Right lung (tissue), 2 donors: ENCODE measurements at regions not wholly inside any gene's neighbourhood (a gene's known extent, or its start where the extent isn't known, plus 50 kb on each side); places are given as distances from the start of the nearest gene placed in this dataset.

Source experiments
- DNase-seq, 2 donors: peaks; one replicate each; pipeline ENCODE4 v3.0.0-alpha.2; 2013

DNA sequence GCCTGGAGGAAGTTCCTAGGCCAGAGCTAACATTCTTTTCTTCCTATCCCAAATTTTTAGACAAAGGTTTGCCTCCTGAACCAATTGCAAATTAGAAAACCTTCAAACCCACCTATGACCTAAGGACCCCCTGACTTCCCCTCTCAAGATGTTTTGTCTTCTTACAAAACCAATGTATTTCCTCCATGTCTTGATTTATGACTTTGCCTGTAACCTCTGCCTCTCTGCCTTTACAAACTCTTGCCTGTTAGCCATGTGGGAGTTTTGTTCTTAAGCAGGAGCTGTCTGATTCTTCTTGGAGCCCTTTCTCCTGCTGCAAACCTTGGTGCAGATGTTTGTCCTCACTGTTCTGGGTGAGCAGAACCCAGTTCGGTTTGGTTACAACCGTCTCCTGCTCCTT lies 222.3 kb upstream of the BOD1L1 start:
- DNase-seq = no peak

GRCh38 chr4:13851085-13851940 lies 223.8 kb upstream of the BOD1L1 start:
- DNase-seq = no peak

- DNase-seq = no peak
These were observed 224.9 kb upstream of the BOD1L1 start for GRCh38 chr4:13852411-13852810.

GRCh38 chr4:13856387-13856786 lies 228.9 kb upstream of the BOD1L1 start:
- no peak for DNase-seq

DNA sequence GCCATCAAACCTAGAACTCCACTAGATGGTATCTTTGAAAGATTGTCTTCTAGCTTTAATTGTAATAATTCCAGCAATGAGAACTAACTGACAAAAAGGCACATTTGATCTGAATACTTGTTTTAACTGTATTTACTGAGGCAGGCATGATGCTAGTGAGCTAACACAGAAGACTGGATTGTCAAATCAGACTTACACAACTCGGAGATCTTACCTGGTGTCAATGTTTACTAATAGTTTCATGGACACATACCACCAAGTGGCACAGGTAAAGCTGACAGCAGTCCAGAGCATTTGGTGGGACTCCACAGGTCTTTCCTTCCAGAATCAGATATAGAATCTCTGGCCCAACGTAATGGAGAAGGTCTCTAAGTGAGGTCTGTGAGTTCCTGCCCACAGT lies 229.9 kb upstream of the BOD1L1 start:
- no peak for DNase-seq

DNA sequence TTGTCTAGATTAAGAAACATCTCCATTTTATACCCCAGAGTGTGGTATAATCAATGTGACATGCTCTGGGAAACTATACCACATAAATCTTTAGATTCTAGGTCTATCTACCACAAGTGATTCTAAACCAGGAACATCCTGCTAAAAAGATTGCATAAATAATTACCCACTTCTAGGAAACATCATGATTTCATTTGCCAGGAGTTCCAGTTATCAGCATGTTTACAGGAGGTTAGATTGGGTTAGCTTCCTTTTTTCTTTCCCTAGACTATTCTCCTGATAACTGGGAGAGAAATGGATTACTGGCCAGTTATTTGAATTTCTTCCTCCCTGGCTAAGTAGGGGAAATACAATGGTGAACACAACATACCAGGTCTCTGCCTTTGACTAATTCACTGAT lies 230.3 kb upstream of the BOD1L1 start:
- DNase-seq = no peak

- no peak for DNase-seq
These were observed 231.9 kb upstream of the BOD1L1 start for GRCh38 chr4:13859423-13859822.

DNA sequence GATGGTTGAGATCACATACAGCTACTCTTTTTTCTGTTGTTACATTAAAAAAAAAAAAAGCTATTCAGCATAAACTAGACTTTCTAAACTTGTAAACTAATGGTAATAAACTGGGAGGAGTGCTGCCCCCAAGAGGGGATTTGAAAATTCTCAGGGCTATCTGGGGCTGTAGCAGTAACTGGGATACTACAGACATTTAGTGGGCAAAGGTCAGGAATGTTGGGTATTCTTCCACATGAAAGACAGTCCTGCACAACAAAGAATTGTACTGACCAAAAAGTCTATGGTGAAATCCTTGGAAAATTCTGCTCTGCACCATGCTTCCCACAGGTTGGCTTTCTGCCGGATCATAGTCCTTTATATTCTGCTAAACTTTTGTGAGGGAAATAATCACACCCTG lies 232.6 kb upstream of the BOD1L1 start:
- DNase-seq = no peak

DNA sequence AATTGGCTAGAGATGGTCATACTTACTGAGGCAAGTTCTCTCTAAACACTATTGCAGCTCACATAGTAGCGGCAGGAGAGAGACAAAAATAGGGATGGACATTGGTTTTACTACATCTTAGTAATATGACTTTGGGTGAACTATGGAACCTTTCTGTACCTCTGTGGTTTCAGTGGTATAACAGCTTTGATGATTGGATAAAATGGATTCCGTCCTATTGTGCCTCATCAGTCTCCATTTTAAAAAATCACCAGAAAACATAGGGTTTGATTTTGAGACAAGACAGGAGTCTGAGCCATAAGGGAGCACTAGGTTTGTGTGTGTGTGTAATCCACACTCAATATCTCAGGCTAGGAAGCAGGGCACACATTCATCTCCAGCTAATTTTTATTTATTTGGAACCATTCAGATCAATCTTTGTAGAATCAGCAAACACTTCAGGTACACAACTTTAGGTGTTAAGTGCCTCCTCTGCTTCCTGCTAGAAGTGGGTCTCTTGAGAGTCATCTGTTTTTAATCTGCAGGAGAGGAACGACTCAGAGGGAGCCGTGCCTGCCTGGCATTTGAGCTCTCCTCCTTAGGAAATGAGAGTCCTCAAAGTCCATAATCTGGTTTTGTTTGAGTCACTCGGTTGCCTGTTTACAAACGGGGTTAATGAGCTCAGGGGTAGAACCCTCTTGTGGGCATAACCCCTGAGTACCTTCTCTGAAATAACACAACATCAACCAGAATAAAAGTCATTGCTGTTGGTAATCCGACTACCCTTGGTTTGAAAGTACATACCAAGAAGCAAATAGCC lies 238.5 kb upstream of the BOD1L1 start:
- no peak for DNase-seq

DNA sequence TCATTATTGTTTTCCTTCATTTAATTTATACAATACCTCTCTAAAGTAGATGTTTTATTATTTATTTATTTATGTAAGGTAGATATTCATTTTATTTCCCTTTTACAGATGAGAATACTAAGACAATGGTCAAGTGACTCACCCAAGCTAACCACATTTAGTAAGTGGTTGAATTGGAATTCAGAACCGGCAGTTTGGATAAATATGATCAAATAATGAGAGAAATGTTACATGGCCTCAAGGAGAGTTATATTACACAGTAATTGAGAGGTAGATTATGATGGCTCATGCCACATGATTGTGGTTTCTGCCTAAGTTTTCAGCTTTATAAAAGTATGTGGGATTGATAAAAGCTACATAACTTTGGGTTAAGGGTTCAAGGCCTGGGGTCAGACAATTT lies 239.4 kb upstream of the BOD1L1 start:
- DNase-seq = no peak

DNA sequence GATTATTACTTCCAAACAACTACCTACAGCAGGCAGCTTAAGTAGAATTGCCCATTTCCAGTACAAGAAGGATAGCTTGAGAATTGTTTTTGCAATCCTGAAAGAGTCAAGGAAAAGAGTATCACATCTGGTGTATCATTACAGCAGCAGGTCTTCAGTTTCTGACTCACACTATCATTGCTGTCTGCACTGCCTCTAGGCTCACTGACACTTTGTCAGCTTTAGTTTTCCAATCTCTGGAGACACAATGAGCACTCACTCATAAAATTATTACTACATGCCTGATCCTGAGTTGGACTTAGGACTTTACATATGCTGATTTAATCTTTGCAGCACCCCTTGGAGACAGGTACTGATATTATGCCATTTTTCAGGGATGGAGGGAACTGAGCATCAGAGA lies 244.6 kb upstream of the BOD1L1 start:
- no peak for DNase-seq

DNA sequence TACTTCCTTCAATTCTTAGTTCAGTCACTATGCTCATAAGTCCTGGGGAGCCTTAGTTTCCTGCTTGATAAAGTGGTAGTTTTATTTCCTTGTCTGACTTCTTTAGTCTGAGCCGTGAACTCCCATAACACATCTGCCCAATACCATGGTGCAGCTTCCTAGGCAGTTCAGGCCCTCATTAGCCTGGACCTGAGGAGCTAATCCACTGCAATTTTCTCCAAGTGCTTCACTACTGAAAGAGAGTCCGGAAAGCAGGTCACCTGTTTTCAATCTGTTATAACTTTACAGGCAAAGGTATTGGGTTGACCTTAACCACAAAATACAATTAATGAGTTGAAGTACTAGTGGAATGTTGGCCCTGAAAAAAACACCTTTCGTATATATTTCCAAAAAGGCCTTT lies 245.4 kb upstream of the BOD1L1 start:
- DNase-seq = no peak

- no peak for DNase-seq
These were observed 247.7 kb upstream of the BOD1L1 start for GRCh38 chr4:13875181-13875580.

DNA sequence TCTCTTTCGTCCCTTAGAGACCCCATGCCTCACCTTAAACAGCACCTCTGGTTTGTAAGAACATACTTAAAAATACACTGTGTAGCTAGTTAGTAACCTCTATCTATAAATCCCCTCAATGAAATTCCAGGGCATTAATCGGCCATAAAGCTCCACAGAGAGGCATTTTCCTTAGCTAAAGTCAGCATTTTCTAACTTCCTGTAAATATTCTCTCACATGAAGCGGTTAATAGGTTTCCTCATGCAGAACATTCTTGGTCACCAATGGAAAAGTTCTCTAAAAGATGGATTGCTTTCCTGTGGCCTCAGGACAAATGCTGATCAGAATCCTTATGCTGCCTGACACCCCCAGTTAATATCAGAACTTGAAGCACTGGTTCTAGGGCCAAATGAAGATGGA lies 248.6 kb upstream of the BOD1L1 start:
- DNase-seq = no peak

- no peak for DNase-seq
These were observed 249.4 kb upstream of the BOD1L1 start for GRCh38 chr4:13876940-13877339.

GRCh38 chr4:13877626-13878025 lies 250.1 kb upstream of the BOD1L1 start:
- DNase-seq = no peak

GRCh38 chr4:13881892-13882291 lies 254.4 kb upstream of the BOD1L1 start:
- DNase-seq = no peak

GRCh38 chr4:13887010-13887409 lies 259.5 kb upstream of the BOD1L1 start:
- DNase-seq = no peak

- no peak for DNase-seq
These were observed 260.6 kb upstream of the BOD1L1 start for GRCh38 chr4:13888112-13888511.

DNA sequence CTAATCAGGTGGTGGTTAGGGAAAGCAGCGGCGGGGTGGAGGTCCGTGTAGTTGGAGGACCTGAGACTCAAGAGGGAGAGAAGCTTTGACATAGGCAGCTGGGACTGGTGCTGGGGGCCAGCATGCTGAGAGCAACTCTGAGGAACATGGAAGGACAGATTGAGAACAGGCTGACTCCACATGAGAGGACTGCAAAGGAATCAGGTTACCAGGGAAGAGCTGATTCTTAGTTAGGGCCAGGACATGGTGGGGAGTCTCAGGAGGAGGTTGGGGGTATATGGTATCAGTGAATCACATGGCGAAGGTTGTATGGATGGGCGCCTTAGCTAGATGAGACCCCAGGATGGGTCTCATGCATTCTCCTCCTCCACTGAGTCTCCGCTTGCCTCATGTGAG lies 264.0 kb upstream of the BOD1L1 start:
- DNase-seq = no peak

GRCh38 chr4:13892739-13893105 lies 265.2 kb upstream of the BOD1L1 start:
- DNase-seq = no peak

- DNase-seq = no peak
These were observed 265.7 kb upstream of the BOD1L1 start for GRCh38 chr4:13893211-13893610.

DNA sequence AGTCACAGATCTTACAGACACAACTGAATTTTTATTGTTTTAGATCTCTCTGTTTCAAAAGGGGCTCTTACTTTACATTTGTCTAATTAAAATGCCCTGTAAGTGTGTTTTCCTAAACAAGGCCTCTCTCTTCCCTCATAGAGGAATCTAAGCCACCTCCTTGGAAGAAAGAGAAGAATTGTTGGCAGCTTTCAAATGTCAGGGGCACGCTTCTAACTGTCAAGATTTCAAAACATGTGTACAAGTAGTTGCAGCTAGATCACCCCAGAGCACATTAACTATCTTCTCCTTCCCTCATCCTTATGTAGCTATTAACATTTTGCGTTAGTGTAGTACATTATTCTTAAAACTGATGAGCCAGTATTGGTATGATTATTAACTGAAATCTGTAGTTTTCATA lies 266.5 kb upstream of the BOD1L1 start:
- no peak for DNase-seq
